ENCODE measurements at regions not wholly inside any gene's neighbourhood (a gene's known extent, or its start where the extent isn't known, plus 50 kb on each side); places are given as distances from the start of the nearest gene placed in this dataset.
"Not testable (repeated sequence)": the region's sequence is repeated elsewhere in the genome, so short reads cannot be mapped to it uniquely, and the experiment has no call there.

GRCh38 chr21:14829685-14830084 is 235.1 kb downstream of the NRIP1 start:
- Mint-ChIP-seq H3K27ac (no peak overlapping the region), H3K4me3 (no peak overlapping the region), H3K27me3 (peaks cover 2% of the 10 kb centered on the region), H3K9me3 (peaks cover 5% of the 10 kb centered on the region), H3K36me3 (ENCODE audit: low read depth) (no peaks in the 10 kb centered on the region), H3K4me1 (peaks cover 4% of the 10 kb centered on the region)
- no peak for DNase-seq
- intact Hi-C loops (cut with micrococcal nuclease): loop anchor here (5.0 kb wide), 2 partner anchors 238 to 302 kb away; no protein-coding TSS in a partner anchor

GRCh38 chr21:14827468-14827867 is 237.3 kb downstream of the NRIP1 start:
- DNase-seq: no peak
- Mint-ChIP-seq H3K36me3 (ENCODE audit: low read depth) (no peaks in the 10 kb centered on the region), H3K9me3 (peaks cover 5% of the 10 kb centered on the region), H3K27me3 (peaks cover 2% of the 10 kb centered on the region), H3K4me1 (peaks cover 4% of the 10 kb centered on the region), H3K4me3 (no peak overlapping the region), H3K27ac (no peak overlapping the region)
- intact Hi-C loops (cut with micrococcal nuclease): loop anchor here (5.0 kb wide), 2 partner anchors 240 to 300 kb away; no protein-coding TSS in a partner anchor

DNA sequence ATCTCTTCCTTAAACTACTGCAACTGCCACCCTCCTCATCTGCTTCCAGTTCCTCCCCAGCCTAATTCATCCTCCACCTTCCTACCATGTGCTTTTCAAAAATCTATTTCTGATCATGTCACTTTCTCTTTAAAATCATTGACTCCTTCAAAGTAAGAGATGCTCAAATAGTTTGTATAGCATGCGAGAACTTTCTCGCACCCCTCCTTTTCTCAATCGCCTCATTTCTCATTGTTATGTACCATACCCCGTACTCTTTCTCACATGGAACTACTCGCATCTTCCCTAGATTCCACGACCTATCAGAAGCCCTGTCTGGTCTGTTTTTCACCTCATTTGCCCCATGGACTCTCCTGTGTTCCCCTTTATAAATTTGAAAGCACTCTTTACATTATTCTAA is 238.2 kb downstream of the NRIP1 start:
- Mint-ChIP-seq H3K27me3 (peaks cover 2% of the 10 kb centered on the region), H3K36me3 (ENCODE audit: low read depth) (no peaks in the 10 kb centered on the region), H3K9me3 (peaks cover 5% of the 10 kb centered on the region), H3K4me1 (peaks cover 4% of the 10 kb centered on the region), H3K27ac (no peak overlapping the region), H3K4me3 (no peak overlapping the region)
- DNase-seq: no peak
- intact Hi-C loops (cut with micrococcal nuclease): loop anchor here (5.0 kb wide), 2 partner anchors 241 to 299 kb away; no protein-coding TSS in a partner anchor

DNA sequence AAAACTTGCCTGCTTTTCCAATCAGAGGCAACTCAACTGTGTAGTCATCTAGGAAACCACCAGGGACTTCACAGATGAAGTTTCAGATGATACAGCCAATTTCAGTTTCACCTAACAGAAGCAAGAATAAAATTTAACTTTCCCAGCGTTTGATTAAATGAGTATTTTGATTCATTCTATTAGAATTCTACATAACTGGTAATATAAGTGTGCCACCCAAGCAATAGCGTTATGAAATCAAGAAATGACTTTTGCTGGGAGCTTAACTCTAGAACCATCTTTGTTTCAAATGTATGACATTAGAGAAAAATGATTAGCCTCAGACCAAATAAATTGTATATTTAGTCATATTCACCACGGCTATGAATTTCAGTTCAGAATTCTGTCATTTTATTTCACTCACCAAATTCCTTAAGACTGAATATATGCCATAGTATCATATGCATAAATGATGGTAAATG is 239.3 kb downstream of the NRIP1 start:
- peaks cover 2% of the 10 kb centered on the region for H3K27me3 Mint-ChIP-seq
- no peak for DNase-seq
- no peak overlapping the region for H3K27ac Mint-ChIP-seq
- H3K36me3 Mint-ChIP-seq (ENCODE audit: low read depth): no peaks in the 10 kb centered on the region
- no peak overlapping the region for H3K4me3 Mint-ChIP-seq
- intact Hi-C loops (cut with micrococcal nuclease): loop anchor here (5.0 kb wide), 2 partner anchors 242 to 298 kb away; no protein-coding TSS in a partner anchor
- H3K4me1 Mint-ChIP-seq: peaks cover 4% of the 10 kb centered on the region
- peaks cover 4% of the 10 kb centered on the region for H3K9me3 Mint-ChIP-seq

DNA sequence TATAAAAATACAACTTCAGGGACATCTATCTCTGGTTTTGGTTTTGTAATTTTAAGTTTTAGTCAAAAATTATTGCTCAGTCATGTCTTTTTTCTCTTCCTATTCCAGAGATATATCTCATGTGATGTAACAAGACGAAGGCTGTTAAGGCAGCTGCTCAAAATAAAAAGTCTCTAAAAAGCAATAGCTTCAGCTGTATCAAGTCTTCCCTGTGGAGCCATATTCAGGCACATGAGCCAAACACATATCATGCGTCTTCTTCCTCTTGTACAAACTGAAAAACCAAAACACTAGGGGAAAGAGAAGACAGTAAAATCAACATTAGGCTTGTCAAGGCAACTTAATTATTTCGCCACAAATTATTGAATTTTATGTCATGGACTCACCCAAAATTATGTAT is 240.7 kb downstream of the NRIP1 start:
- H3K4me1 Mint-ChIP-seq: peaks cover 4% of the 10 kb centered on the region
- H3K27ac Mint-ChIP-seq: no peak overlapping the region
- intact Hi-C loops (cut with micrococcal nuclease): no loop called here
- no peaks in the 10 kb centered on the region for H3K36me3 Mint-ChIP-seq (ENCODE audit: low read depth)
- no peak for DNase-seq
- H3K27me3 Mint-ChIP-seq: peaks cover 2% of the 10 kb centered on the region
- no peak overlapping the region for H3K4me3 Mint-ChIP-seq
- H3K9me3 Mint-ChIP-seq: no peaks in the 10 kb centered on the region

GRCh38 chr21:14817311-14817710 is 247.5 kb downstream of the NRIP1 start:
- H3K4me1 Mint-ChIP-seq: no peaks in the 10 kb centered on the region
- no peak overlapping the region for H3K27ac Mint-ChIP-seq
- no peak for DNase-seq
- H3K4me3 Mint-ChIP-seq: no peak overlapping the region
- no peaks in the 10 kb centered on the region for H3K36me3 Mint-ChIP-seq (ENCODE audit: low read depth)
- intact Hi-C loops (cut with micrococcal nuclease): no loop called here
- H3K27me3 Mint-ChIP-seq: peaks cover 4% of the 10 kb centered on the region
- H3K9me3 Mint-ChIP-seq: peaks cover 3% of the 10 kb centered on the region

DNA sequence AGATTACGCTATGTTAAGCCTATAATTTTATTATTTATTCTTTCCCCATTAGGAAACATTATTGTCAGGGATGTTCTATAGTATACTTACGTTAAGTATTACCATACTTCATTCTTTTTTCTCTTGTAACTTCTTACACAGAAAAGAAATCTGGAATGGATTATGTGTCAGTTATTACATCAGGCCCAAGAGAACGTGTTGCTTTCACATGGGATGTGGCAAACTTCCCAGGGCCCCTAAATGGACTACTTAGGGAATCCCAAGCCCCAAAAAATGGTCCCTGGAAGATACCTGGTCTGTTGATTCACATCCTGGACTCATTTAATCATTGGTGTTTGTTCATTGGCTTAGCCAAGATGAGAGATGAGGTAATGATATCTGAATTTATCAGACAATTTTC is 249.8 kb downstream of the NRIP1 start:
- peaks cover 9% of the 10 kb centered on the region for H3K9me3 Mint-ChIP-seq
- intact Hi-C loops (cut with micrococcal nuclease): no loop called here
- H3K4me3 Mint-ChIP-seq: no peak overlapping the region
- H3K27me3 Mint-ChIP-seq: peaks cover 4% of the 10 kb centered on the region
- H3K4me1 Mint-ChIP-seq: no peaks in the 10 kb centered on the region
- no peak overlapping the region for H3K27ac Mint-ChIP-seq
- no peaks in the 10 kb centered on the region for H3K36me3 Mint-ChIP-seq (ENCODE audit: low read depth)
- no peak for DNase-seq

- H3K4me3 Mint-ChIP-seq: no peak overlapping the region
- peaks cover 9% of the 10 kb centered on the region for H3K9me3 Mint-ChIP-seq
- no peaks in the 10 kb centered on the region for H3K36me3 Mint-ChIP-seq (ENCODE audit: low read depth)
- intact Hi-C loops (cut with micrococcal nuclease): no loop called here
- DNase-seq: no peak
- H3K27ac Mint-ChIP-seq: no peak overlapping the region
- peaks cover 4% of the 10 kb centered on the region for H3K27me3 Mint-ChIP-seq
- no peaks in the 10 kb centered on the region for H3K4me1 Mint-ChIP-seq
Observed at GRCh38 chr21:14814282-14814681, 250.5 kb downstream of the NRIP1 start.

GRCh38 chr21:14804170-14804569 is 258.1 kb upstream of the SAMSN1 start:
- H3K36me3 Mint-ChIP-seq (ENCODE audit: low read depth); intact Hi-C loops (cut with micrococcal nuclease); H3K4me1 Mint-ChIP-seq; H3K27me3 Mint-ChIP-seq; H3K4me3 Mint-ChIP-seq; H3K27ac Mint-ChIP-seq; DNase-seq: not testable (repeated sequence)
- peaks cover 12% of the 10 kb centered on the region for H3K9me3 Mint-ChIP-seq

DNA sequence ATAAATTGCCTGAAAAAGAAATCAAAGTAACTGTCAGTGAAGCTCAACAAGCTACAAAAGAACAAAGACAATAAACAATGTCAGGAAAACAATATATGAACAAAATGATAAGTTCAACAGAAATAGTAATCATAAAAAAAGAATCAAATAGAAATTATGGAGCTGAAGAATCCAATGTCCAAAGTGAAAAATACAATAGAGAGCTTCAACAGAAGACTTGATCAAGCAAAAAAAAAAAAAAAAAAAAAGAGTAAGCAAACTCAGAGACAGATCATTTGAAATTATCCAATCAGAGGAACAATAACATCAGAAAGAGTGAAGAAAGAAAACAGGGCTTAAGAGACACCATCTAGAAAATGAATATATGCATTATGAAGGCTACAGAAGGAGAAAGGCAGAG is 251.4 kb upstream of the SAMSN1 start:
- Mint-ChIP-seq H3K4me3 (no peak overlapping the region), H3K36me3 (ENCODE audit: low read depth) (no peaks in the 10 kb centered on the region), H3K27me3 (peaks cover 2% of the 10 kb centered on the region), H3K4me1 (no peaks in the 10 kb centered on the region), H3K27ac (no peak overlapping the region), H3K9me3 (peaks cover 13% of the 10 kb centered on the region)
- DNase-seq: no peak
- intact Hi-C loops (cut with micrococcal nuclease): no loop called here

DNA sequence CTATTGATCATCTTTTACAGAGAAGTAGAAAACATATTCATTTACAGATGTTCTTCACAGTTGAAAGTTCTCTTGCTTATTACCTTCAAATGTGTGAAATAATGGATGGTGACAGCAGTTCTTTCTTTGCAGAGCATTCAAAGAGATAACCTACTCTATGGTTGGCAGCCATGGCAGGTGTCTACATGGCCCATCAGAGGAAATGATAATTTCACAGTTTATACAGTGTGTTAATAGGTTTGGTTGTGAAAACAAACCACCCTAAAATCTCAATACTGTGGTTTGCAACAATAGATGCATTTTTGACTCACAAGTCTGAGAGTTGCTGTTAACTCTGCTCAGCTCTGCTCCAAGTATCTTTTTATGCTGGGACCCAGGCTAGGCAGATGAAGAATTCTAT is 241.2 kb upstream of the SAMSN1 start:
- no peak for DNase-seq
- Mint-ChIP-seq H3K36me3 (ENCODE audit: low read depth) (no peaks in the 10 kb centered on the region), H3K4me3 (no peak overlapping the region), H3K27ac (no peak overlapping the region), H3K27me3 (peaks cover 3% of the 10 kb centered on the region), H3K9me3 (peaks cover 10% of the 10 kb centered on the region), H3K4me1 (no peaks in the 10 kb centered on the region)
- intact Hi-C loops (cut with micrococcal nuclease): no loop called here

- no peak overlapping the region for H3K4me3 Mint-ChIP-seq
- H3K36me3 Mint-ChIP-seq (ENCODE audit: low read depth): no peaks in the 10 kb centered on the region
- peaks cover 14% of the 10 kb centered on the region for H3K9me3 Mint-ChIP-seq
- no peak overlapping the region for H3K27ac Mint-ChIP-seq
- no peak for DNase-seq
- intact Hi-C loops (cut with micrococcal nuclease): no loop called here
- H3K4me1 Mint-ChIP-seq: no peaks in the 10 kb centered on the region
- H3K27me3 Mint-ChIP-seq: peaks cover 11% of the 10 kb centered on the region
Observed at GRCh38 chr21:14785679-14786078, 239.6 kb upstream of the SAMSN1 start.

DNA sequence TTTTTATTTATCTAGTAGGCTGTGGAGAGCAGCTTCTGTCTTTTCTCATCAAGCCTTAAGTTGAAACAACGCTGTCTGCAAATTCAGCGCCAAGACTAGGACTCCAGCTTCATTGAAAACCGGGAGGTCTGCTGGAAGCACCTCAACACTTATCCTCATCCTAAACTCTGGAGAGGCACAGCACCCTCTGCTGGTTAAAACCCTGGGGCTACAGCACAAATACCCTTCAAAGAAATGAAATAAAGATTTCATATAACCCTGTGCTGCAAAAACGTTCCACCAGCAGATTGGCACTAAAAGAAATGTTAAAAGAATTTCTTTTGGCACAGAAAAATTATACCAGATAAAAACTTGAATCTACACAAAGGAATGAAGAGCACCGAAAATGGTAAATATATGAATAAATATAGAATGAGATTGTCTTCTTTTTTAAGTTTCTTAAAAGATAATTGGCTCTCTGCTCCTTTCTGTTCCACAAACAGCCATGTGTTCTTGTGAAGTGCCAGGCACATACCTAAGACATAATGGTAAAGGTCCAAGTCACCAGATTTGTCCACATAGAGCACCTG is 227.7 kb upstream of the SAMSN1 start:
- H3K27me3 Mint-ChIP-seq: peaks cover 10% of the 10 kb centered on the region
- intact Hi-C loops (cut with micrococcal nuclease): loop anchor here (2.0 to 5.0 kb wide), 3 partner anchors 327 to 517 kb away; no protein-coding TSS in a partner anchor

GRCh38 chr21:14771593-14771992 is 225.5 kb upstream of the SAMSN1 start:
- peaks cover 6% of the 10 kb centered on the region for H3K27me3 Mint-ChIP-seq
- no peak for DNase-seq
- H3K4me1 Mint-ChIP-seq: peaks cover 2% of the 10 kb centered on the region
- H3K4me3 Mint-ChIP-seq: no peak overlapping the region
- H3K36me3 Mint-ChIP-seq (ENCODE audit: low read depth): no peaks in the 10 kb centered on the region
- no peak overlapping the region for H3K27ac Mint-ChIP-seq
- no peaks in the 10 kb centered on the region for H3K9me3 Mint-ChIP-seq
- intact Hi-C loops (cut with micrococcal nuclease): loop anchor here (5.0 kb wide), 2 partner anchors 324 to 514 kb away; no protein-coding TSS in a partner anchor

More for the DNA sequence above, 227.7 kb upstream of the SAMSN1 start:
- Mint-ChIP-seq H3K27ac (no peak overlapping the region), H3K4me1 (no peaks in the 10 kb centered on the region), H3K9me3 (no peaks in the 10 kb centered on the region), H3K4me3 (no peak overlapping the region), H3K36me3 (ENCODE audit: low read depth) (no peaks in the 10 kb centered on the region)
- DNase-seq: peak; percentile 88

DNA sequence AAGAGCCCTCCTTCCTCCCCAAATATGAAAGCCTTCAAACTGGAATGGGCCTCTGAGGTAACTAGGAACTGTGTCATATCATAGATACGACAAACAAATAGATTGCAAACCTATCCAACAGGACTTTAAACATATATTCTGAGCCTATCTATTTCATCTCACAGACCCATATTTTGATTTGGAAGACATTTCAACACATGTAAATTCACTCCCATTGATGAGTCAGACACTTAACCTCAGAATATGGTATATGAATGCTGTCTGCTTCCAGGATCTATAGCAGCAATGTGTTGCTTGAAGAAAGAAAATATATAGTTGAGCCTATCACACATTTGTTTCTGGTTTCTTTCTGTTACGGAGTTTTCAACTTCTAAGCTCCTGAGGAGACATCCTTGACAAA is 221.9 kb upstream of the SAMSN1 start:
- no peaks in the 10 kb centered on the region for H3K27me3 Mint-ChIP-seq
- H3K36me3 Mint-ChIP-seq (ENCODE audit: low read depth): peaks cover 1% of the 10 kb centered on the region
- H3K9me3 Mint-ChIP-seq: peaks cover 10% of the 10 kb centered on the region
- H3K4me3 Mint-ChIP-seq: no peak overlapping the region
- no peak for DNase-seq
- intact Hi-C loops (cut with micrococcal nuclease): loop anchor here (10.0 kb wide), 1 partner anchor 297 kb away; the partner anchor contains the start of gene NRIP1
- no peak overlapping the region for H3K27ac Mint-ChIP-seq
- H3K4me1 Mint-ChIP-seq: peaks cover 2% of the 10 kb centered on the region
